ENCODE measurements at regions not wholly inside any gene's neighbourhood (a gene's known extent, or its start where the extent isn't known, plus 50 kb on each side); places are given as distances from the start of the nearest gene placed in this dataset.
"Not testable (repeated sequence)": the region's sequence is repeated elsewhere in the genome, so short reads cannot be mapped to it uniquely, and the experiment has no call there.

GRCh38 chr10:117747636-117748035 is 205.1 kb downstream of the EMX2 start:
- no peak for DNase-seq (ENCODE audit: low read depth)

- no peak for DNase-seq (ENCODE audit: low read depth)
Observed at GRCh38 chr10:117748058-117748457, 205.5 kb downstream of the EMX2 start.

- no peak for DNase-seq (ENCODE audit: low read depth)
Observed at GRCh38 chr10:117750616-117751015, 208.1 kb downstream of the EMX2 start.

GRCh38 chr10:117751259-117751658 is 208.7 kb downstream of the EMX2 start:
- no peak for DNase-seq (ENCODE audit: low read depth)

GRCh38 chr10:117752103-117752502 is 209.6 kb downstream of the EMX2 start:
- DNase-seq (ENCODE audit: low read depth): no peak

- DNase-seq (ENCODE audit: low read depth): no peak
Observed at GRCh38 chr10:117754770-117755658, 212.5 kb downstream of the EMX2 start.

GRCh38 chr10:117755659-117756014 is 213.1 kb downstream of the EMX2 start:
- DNase-seq (ENCODE audit: low read depth): no peak

GRCh38 chr10:117757086-117757720 is 214.7 kb downstream of the EMX2 start:
- no peak for DNase-seq (ENCODE audit: low read depth)

GRCh38 chr10:117759266-117759665 is 216.7 kb downstream of the EMX2 start:
- DNase-seq (ENCODE audit: low read depth): no peak

GRCh38 chr10:117761695-117762094 is 219.1 kb downstream of the EMX2 start:
- no peak for DNase-seq (ENCODE audit: low read depth)

- no peak for DNase-seq (ENCODE audit: low read depth)
Observed at GRCh38 chr10:117762126-117762818, 219.7 kb downstream of the EMX2 start.

GRCh38 chr10:117762819-117763172 is 220.2 kb downstream of the EMX2 start:
- DNase-seq (ENCODE audit: low read depth): no peak

GRCh38 chr10:117763528-117763927 is 221.0 kb downstream of the EMX2 start:
- DNase-seq (ENCODE audit: low read depth): no peak

- no peak for DNase-seq (ENCODE audit: low read depth)
Observed at GRCh38 chr10:117768333-117769042, 225.9 kb downstream of the EMX2 start.

GRCh38 chr10:117775526-117775925 is 233.0 kb downstream of the EMX2 start:
- DNase-seq (ENCODE audit: low read depth): no peak

GRCh38 chr10:117777222-117777621 is 234.7 kb downstream of the EMX2 start:
- not testable (repeated sequence) for DNase-seq (ENCODE audit: low read depth)

- no peak for DNase-seq (ENCODE audit: low read depth)
Observed at GRCh38 chr10:117778241-117778640, 235.7 kb downstream of the EMX2 start.

GRCh38 chr10:117780411-117780810 is 237.9 kb downstream of the EMX2 start:
- DNase-seq (ENCODE audit: low read depth): no peak

GRCh38 chr10:117781216-117781831 is 238.8 kb downstream of the EMX2 start:
- no peak for DNase-seq (ENCODE audit: low read depth)

GRCh38 chr10:117782276-117782675 is 239.7 kb downstream of the EMX2 start:
- no peak for DNase-seq (ENCODE audit: low read depth)

- no peak for DNase-seq (ENCODE audit: low read depth)
Observed at GRCh38 chr10:117783698-117784395, 241.3 kb downstream of the EMX2 start.

Data from RPMI7951 (cell line).